ENCODE measurements at regions not wholly inside any gene's neighbourhood (a gene's known extent, or its start where the extent isn't known, plus 50 kb on each side); places are given as distances from the start of the nearest gene placed in this dataset.

- TF ChIP-seq GTF2F1 (IDR thresholded peaks at IDR 0.05; ENCODE audit: borderline replicate concordance, low read depth, low read length) = no peak
- TF ChIP-seq RNF2 (IDR thresholded peaks at IDR 0.05; ENCODE audit: borderline replicate concordance, low read depth, low read length, missing control alignments, poor library complexity, severe bottlenecking) = no peak
- no peak for TF ChIP-seq BCL11A (IDR thresholded peaks at IDR 0.05; ENCODE audit: low read depth in 2 of 2, low read length in 2 of 2)
- TF ChIP-seq SRF (IDR thresholded peaks at IDR 0.05; ENCODE audit: low read depth, low read length) = no peak
- no peak for TF ChIP-seq POLR2AphosphoS5 (IDR thresholded peaks at IDR 0.05; ENCODE audit: low read depth, low read length)
- TF ChIP-seq YY1 (IDR thresholded peaks at IDR 0.05; ENCODE audit: low read depth, low read length) = no peak
- TF ChIP-seq ATF2 (IDR thresholded peaks at IDR 0.05; ENCODE audit: low read length) = no peak
- no peak for TF ChIP-seq CTBP2 (IDR thresholded peaks at IDR 0.05; ENCODE audit: borderline replicate concordance, insufficient read depth, insufficient read length, low read length)
- no peak for TF ChIP-seq JUND (IDR thresholded peaks at IDR 0.05; ENCODE audit: low read length)
- TF ChIP-seq SP2 (IDR thresholded peaks at IDR 0.05; ENCODE audit: low read length) = no peak
- no peak for TF ChIP-seq JUN (IDR thresholded peaks at IDR 0.05; ENCODE audit: low read depth, low read length)
- no peak for TF ChIP-seq BRCA1 (IDR thresholded peaks at IDR 0.05; ENCODE audit: low read depth, low read length)
- CTCF ChIA-PET (ENCODE audit: partially characterized antibody) = interaction anchor here (1.0 to 1.3 kb wide), 2 partner anchors 13 to 369 kb away, joined by 3 read pairs; no protein-coding TSS in a partner anchor
- WGBS, 2 experiments (ENCODE audit: extremely low coverage in 1 of 2, insufficient coverage in 1 of 2, insufficient read length in 1 of 2, insufficient replicate concordance in 2 of 2, low coverage in 1 of 2, low lambda C conversion rate in 2 of 2, missing lambda C conversion rate in 1 of 2) = 100% methylated on average over 1 of the region's 1 CpG; no CpG with 5 or more reads in 1 of the 2 experiments
Measured at GRCh38 chr4:111662496-111662895, 482.8 kb upstream of the FAM241A start.

More at GRCh38 chr4:111662496-111662895, 482.8 kb upstream of the FAM241A start:
- no peaks in the 10 kb centered on the region for H3K79me1 ChIP-seq (ENCODE audit: low read depth, low read length)
- H3K9ac ChIP-seq (replicated peaks in 1 of 4; ENCODE audit: extremely low read depth in 1 of 4, low read depth in 3 of 4, low read length in 3 of 4) = no peak overlapping the region
- H2BK15ac ChIP-seq (ENCODE audit: low read length) = no peak overlapping the region
- no peak overlapping the region for H3K4me2 ChIP-seq (ENCODE audit: insufficient read depth in 1 of 2, low read depth in 2 of 2, low read length in 2 of 2)
- FAIRE-seq (no peak), DNase-seq (ENCODE audit: low read depth in 1 of 2, low spot score in 2 of 2) (no peak)
- H4K8ac ChIP-seq (ENCODE audit: extremely low read depth, insufficient read depth, low read length) = no peak overlapping the region
- H3K27ac ChIP-seq (ENCODE audit: low read depth, low read length) = no peak overlapping the region
- no peak overlapping the region for H2BK12ac ChIP-seq (ENCODE audit: low read depth, low read length)
- H2BK120ac ChIP-seq (replicated peaks; ENCODE audit: low read depth, low read length) = no peak overlapping the region
- no peaks in the 10 kb centered on the region for H3K4me1 ChIP-seq (replicated peaks in 1 of 4; ENCODE audit: control insufficient read depth in 3 of 4, insufficient read depth in 4 of 4, low read length in 3 of 4)
- H4K20me1 ChIP-seq (replicated peaks in 1 of 2; ENCODE audit: control insufficient read depth in 1 of 2, insufficient read depth in 2 of 2, low read length in 2 of 2) = no peaks in the 10 kb centered on the region
- POLR2A ChIA-PET (ENCODE audit: partially characterized antibody) = no interaction called here
- no peak overlapping the region for H2AFZ ChIP-seq (ENCODE audit: low read length)
- no peak overlapping the region for H3K23ac ChIP-seq (ENCODE audit: insufficient read length)
- H3K18ac ChIP-seq (ENCODE audit: extremely low read depth, low read length) = no peak overlapping the region
- H3K79me2 ChIP-seq (ENCODE audit: control insufficient read depth in 1 of 2, insufficient read depth in 2 of 2, low read length in 2 of 2) = no peaks in the 10 kb centered on the region
- peaks cover 0 to 1% (median 0%) of the 10 kb centered on the region in 4 experiments; a peak in 1 of 7 replicates for H3K27me3 ChIP-seq (replicated peaks in 1 of 4; ENCODE audit: control insufficient read depth in 3 of 4, extremely low read depth in 1 of 4, insufficient read depth in 3 of 4, low read length in 3 of 4)
- H2BK5ac ChIP-seq (ENCODE audit: low read depth, low read length) = no peak overlapping the region
- H3K56ac ChIP-seq (replicated peaks; ENCODE audit: insufficient read length, low read depth, low read length) = no peak overlapping the region
- H4K5ac ChIP-seq (ENCODE audit: insufficient read length, low read depth, low read length) = no peak overlapping the region
- no peak overlapping the region for H3K4ac ChIP-seq (replicated peaks; ENCODE audit: insufficient read length, low read depth, low read length)
- H3K36me3 ChIP-seq (ENCODE audit: control insufficient read depth in 2 of 4, insufficient read depth in 4 of 4, low read length in 3 of 4) = no peaks in the 10 kb centered on the region
- no peak overlapping the region for H2BK20ac ChIP-seq (ENCODE audit: low read length)
- no peak overlapping the region for H3K4me3 ChIP-seq (ENCODE audit: extremely low read depth in 1 of 4, insufficient read depth in 2 of 4, low read depth in 3 of 4, low read length in 4 of 4)
- H3K9me3 ChIP-seq (ENCODE audit: insufficient read depth in 2 of 2, low read depth in 1 of 2, low read length in 1 of 2) = no peaks in the 10 kb centered on the region; a peak in 1 of 4 replicates
- H3K14ac ChIP-seq (ENCODE audit: insufficient read length) = no peak overlapping the region
- no peaks in the 10 kb centered on the region for H3K23me2 ChIP-seq (ENCODE audit: low read depth, low read length)
- H4K91ac ChIP-seq (replicated peaks; ENCODE audit: insufficient read length, low read length) = no peak overlapping the region
- H2AK5ac ChIP-seq (ENCODE audit: low read depth, low read length) = no peak overlapping the region
